Endodermal cell (in vitro differentiated cells): ENCODE measurements at regions not wholly inside any gene's neighbourhood (a gene's known extent, or its start where the extent isn't known, plus 50 kb on each side); places are given as distances from the start of the nearest gene placed in this dataset.
A peak's percentile ranks its signal among the peaks of the same experiment; 100 is the strongest.

Source experiments
- DNase-seq: peaks from one replicate; pipeline ENCODE4 v3.0.0-alpha.2; 2017
- H3K27ac ChIP-seq: 2 replicates; pipeline ENCODE4 v1.5.1; 2013; ENCODE audit warnings: mild to moderate bottlenecking, low read depth, low read length, moderate library complexity
- H3K27me3 ChIP-seq: 2 replicates; pipeline ENCODE4 v1.6.1; 2013; ENCODE audit warnings: mild to moderate bottlenecking, low read length, moderate library complexity; ENCODE audit not compliant: insufficient read depth, control insufficient read depth, poor library complexity, severe bottlenecking
- H3K36me3 ChIP-seq: 2 replicates; pipeline ENCODE4 v1.7.0; 2013; ENCODE audit warnings: mild to moderate bottlenecking, low read length, moderate library complexity; ENCODE audit not compliant: control insufficient read depth, insufficient read depth
- H3K4me1 ChIP-seq: one replicate; pipeline ENCODE4 v1.7.0; 2013; ENCODE audit warnings: low read length; ENCODE audit not compliant: control insufficient read depth, insufficient read depth
- H3K4me3 ChIP-seq: 2 replicates; pipeline ENCODE4 v1.5.1; 2013; ENCODE audit warnings: mild to moderate bottlenecking, low read length, moderate library complexity
- H3K9ac ChIP-seq: 2 replicates; pipeline ENCODE4 v1.6.1; 2013; ENCODE audit warnings: mild to moderate bottlenecking, low read length, moderate library complexity; ENCODE audit not compliant: poor library complexity, severe bottlenecking; ENCODE audit errors: extremely low read depth
- H3K9me3 ChIP-seq: 2 replicates; pipeline ENCODE4 v1.6.1; 2013; ENCODE audit warnings: mild to moderate bottlenecking, low read length, moderate library complexity; ENCODE audit not compliant: control insufficient read depth
- H3K27ac Mint-ChIP-seq: 2 replicates; pipeline ENCODE4 v1.8.0; 2020; ENCODE audit warnings: mixed read lengths
- H3K27me3 Mint-ChIP-seq: 2 replicates; pipeline ENCODE4 v1.8.0; 2021; ENCODE audit warnings: mild to moderate bottlenecking, mixed read lengths; ENCODE audit not compliant: insufficient read depth
- H3K36me3 Mint-ChIP-seq: 2 replicates; pipeline ENCODE4 v1.8.0; 2020; ENCODE audit warnings: low read depth, mixed read lengths
- H3K4me1 Mint-ChIP-seq: 2 replicates; pipeline ENCODE4 v1.8.0; 2020; ENCODE audit warnings: mixed read lengths
- H3K4me3 Mint-ChIP-seq: 2 replicates; pipeline ENCODE4 v1.8.0; 2020; ENCODE audit warnings: mild to moderate bottlenecking, moderate library complexity, mixed read lengths
- H3K9me3 Mint-ChIP-seq: 2 replicates; pipeline ENCODE4 v1.8.0; 2020; ENCODE audit warnings: mild to moderate bottlenecking, mixed read lengths
- WGBS, 2 experiments: methylation state at CpG; one replicate each; pipeline versions ENCODE4 v1.1.5 to v1.1.7; 2013; ENCODE audit warnings: missing lambda C conversion rate in 2 of 2, mixed read lengths in 1 of 2; ENCODE audit not compliant: insufficient coverage in 1 of 2, insufficient read length in 1 of 2; 5-methylcytosine and 5-hydroxymethylcytosine counted together
- TF ChIP-seq, protein P1 (sequence below): fragments of 200-600 bp; sonication (generic); conservative IDR thresholded peaks from 2 replicates; pipeline ENCODE4 v1.5.0; 2021; ENCODE audit warnings: antibody characterized with exemption, mild to moderate bottlenecking

DNA sequence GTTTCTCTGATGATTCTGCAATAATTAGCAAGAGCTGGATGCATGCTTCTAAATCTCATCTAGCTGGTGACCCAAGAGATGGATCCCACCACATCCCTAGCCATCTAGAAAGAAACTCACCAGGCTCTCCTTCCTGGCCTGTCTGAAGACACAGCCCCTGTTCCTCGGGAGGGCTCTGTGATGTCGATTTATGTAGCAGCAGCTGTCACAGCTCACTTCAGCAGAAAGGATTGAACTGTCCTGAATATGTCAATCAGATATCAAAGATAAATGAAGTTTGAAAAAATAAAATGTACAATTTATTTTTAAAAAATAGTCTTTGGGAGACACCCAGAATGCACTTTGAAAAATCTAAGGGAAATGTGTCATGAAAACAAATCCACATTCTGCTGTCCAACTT is 67.3 kb upstream of the TSHZ2 start:
- Mint-ChIP-seq H3K9me3 (no peaks in the 10 kb centered on the region), H3K4me1 (peaks cover 2% of the 10 kb centered on the region), H3K4me3 (no peak overlapping the region), H3K27ac (no peak overlapping the region), H3K27me3 (peaks cover 9% of the 10 kb centered on the region), H3K36me3 (no peaks in the 10 kb centered on the region)
- Histone ChIP-seq H3K36me3 (no peaks in the 10 kb centered on the region), H3K4me3 (no peak overlapping the region), H3K27me3 (no peaks in the 10 kb centered on the region), H3K9ac (no peak overlapping the region), H3K4me1 (no peaks in the 10 kb centered on the region), H3K9me3 (no peaks in the 10 kb centered on the region), H3K27ac (no peak overlapping the region)
- 76% methylated on average over 2 of the region's 2 CpGs; no CpG with 5 or more reads in 1 of the 2 experiments for WGBS, 2 experiments
- no peak for DNase-seq
- TF ChIP-seq, protein P1, sequence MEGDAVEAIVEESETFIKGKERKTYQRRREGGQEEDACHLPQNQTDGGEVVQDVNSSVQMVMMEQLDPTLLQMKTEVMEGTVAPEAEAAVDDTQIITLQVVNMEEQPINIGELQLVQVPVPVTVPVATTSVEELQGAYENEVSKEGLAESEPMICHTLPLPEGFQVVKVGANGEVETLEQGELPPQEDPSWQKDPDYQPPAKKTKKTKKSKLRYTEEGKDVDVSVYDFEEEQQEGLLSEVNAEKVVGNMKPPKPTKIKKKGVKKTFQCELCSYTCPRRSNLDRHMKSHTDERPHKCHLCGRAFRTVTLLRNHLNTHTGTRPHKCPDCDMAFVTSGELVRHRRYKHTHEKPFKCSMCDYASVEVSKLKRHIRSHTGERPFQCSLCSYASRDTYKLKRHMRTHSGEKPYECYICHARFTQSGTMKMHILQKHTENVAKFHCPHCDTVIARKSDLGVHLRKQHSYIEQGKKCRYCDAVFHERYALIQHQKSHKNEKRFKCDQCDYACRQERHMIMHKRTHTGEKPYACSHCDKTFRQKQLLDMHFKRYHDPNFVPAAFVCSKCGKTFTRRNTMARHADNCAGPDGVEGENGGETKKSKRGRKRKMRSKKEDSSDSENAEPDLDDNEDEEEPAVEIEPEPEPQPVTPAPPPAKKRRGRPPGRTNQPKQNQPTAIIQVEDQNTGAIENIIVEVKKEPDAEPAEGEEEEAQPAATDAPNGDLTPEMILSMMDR = no peak

DNA sequence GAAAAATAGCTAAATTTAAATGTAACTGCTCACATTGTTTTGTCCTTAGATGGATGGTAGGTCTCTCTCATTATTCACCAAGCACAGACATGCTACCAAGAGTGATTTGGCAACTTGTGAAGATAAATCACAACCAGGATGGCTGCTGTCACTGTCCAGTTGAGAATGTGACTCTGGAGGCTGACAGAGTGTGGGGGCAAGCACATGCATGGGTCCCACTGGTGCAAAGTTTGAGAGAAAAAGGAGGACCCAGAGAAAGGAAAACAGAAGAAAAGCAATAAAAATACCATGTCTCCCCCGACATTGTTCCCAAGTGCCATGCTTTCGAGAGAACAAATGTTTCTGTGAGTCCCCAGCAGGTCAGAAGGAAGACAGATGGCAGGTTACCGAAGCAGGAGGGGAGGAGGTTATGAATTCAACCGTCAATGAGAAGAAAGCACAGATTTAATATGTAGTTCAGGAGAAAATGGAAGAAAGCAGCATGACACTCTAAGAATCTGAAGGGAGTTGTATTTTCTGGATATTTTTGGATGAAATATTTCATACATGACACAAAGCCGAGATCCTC is 73.0 kb upstream of the TSHZ2 start:
- H3K9me3 Mint-ChIP-seq = no peaks in the 10 kb centered on the region
- no peak overlapping the region for H3K4me3 ChIP-seq
- no peaks in the 10 kb centered on the region for H3K36me3 Mint-ChIP-seq
- H3K27ac ChIP-seq = peak overlapping the region; percentile 29
- H3K4me1 Mint-ChIP-seq = no peaks in the 10 kb centered on the region
- TF ChIP-seq, protein P1 = no peak
- no peak for DNase-seq
- H3K27ac Mint-ChIP-seq = no peak overlapping the region
- WGBS, 2 experiments = 71 to 92% methylated on average over 4 of the region's 5 CpGs
- H3K36me3 ChIP-seq = no peaks in the 10 kb centered on the region
- H3K27me3 ChIP-seq = no peaks in the 10 kb centered on the region
- H3K4me1 ChIP-seq = no peaks in the 10 kb centered on the region
- no peaks in the 10 kb centered on the region for H3K9me3 ChIP-seq
- peaks cover 5% of the 10 kb centered on the region for H3K27me3 Mint-ChIP-seq
- H3K9ac ChIP-seq = no peak overlapping the region
- no peak overlapping the region for H3K4me3 Mint-ChIP-seq

DNA sequence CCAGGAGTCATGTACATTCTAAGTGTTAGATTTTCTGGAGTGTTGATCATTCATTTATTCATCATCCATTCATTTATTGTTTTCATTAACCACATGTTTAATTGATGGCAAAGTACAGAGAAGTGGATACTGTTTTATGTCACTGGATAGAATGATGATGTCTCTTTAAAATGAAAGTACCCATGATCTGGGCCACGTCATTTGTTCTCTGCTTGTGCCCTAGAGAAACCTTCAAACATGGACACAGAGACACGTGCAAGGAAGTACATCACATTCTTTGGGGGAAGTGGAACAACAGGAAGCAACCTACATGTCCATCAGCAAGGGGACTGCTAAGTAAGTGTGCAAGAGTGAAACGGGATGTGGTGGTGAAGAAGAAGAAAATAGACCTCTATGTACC is 75.8 kb upstream of the TSHZ2 start:
- TF ChIP-seq, protein P1 = no peak
- no peaks in the 10 kb centered on the region for H3K4me1 ChIP-seq
- H3K27me3 Mint-ChIP-seq = peaks cover 2% of the 10 kb centered on the region
- H3K4me1 Mint-ChIP-seq = no peaks in the 10 kb centered on the region
- no peak for DNase-seq
- no peak overlapping the region for H3K4me3 Mint-ChIP-seq
- no peaks in the 10 kb centered on the region for H3K36me3 Mint-ChIP-seq
- H3K27ac Mint-ChIP-seq = no peak overlapping the region
- H3K9me3 Mint-ChIP-seq = no peaks in the 10 kb centered on the region
- 90 to 100% methylated on average over 2 to 3 of the region's 3 CpGs for WGBS, 2 experiments
- no peak overlapping the region for H3K9ac ChIP-seq
- H3K36me3 ChIP-seq = no peaks in the 10 kb centered on the region
- H3K9me3 ChIP-seq = no peaks in the 10 kb centered on the region
- no peak overlapping the region for H3K27ac ChIP-seq
- no peaks in the 10 kb centered on the region for H3K27me3 ChIP-seq
- H3K4me3 ChIP-seq = no peak overlapping the region
